ENCODE measurements at regions not wholly inside any gene's neighbourhood (a gene's known extent, or its start where the extent isn't known, plus 50 kb on each side); places are given as distances from the start of the nearest gene placed in this dataset.

GRCh38 chr2:6759689-6760088, 106.0 kb downstream of the CMPK2 start:
- H3K27me3 Mint-ChIP-seq (ENCODE audit: low read depth, poor library complexity): no peaks in the 10 kb centered on the region
- H3K36me3 Mint-ChIP-seq (ENCODE audit: low read depth): no peaks in the 10 kb centered on the region
- no peak overlapping the region for H3K27ac Mint-ChIP-seq
- no peak overlapping the region for H3K4me3 Mint-ChIP-seq
- H3K9me3 Mint-ChIP-seq: no peaks in the 10 kb centered on the region
- peaks cover 1% of the 10 kb centered on the region for H3K4me1 Mint-ChIP-seq
- DNase-seq: no peak
- TF ChIP-seq CTCF (IDR thresholded peaks at IDR 0.05): no peak

GRCh38 chr2:6760132-6760531, 105.6 kb downstream of the CMPK2 start:
- no peaks in the 10 kb centered on the region for H3K4me1 Mint-ChIP-seq
- no peaks in the 10 kb centered on the region for H3K9me3 Mint-ChIP-seq
- no peaks in the 10 kb centered on the region for H3K27me3 Mint-ChIP-seq (ENCODE audit: low read depth, poor library complexity)
- H3K4me3 Mint-ChIP-seq: no peak overlapping the region
- no peak for DNase-seq
- H3K36me3 Mint-ChIP-seq (ENCODE audit: low read depth): no peaks in the 10 kb centered on the region
- no peak for TF ChIP-seq CTCF (IDR thresholded peaks at IDR 0.05)
- H3K27ac Mint-ChIP-seq: no peak overlapping the region

GRCh38 chr2:6764968-6765723, 100.6 kb downstream of the CMPK2 start:
- Mint-ChIP-seq H3K4me3 (no peak overlapping the region), H3K4me1 (no peaks in the 10 kb centered on the region), H3K27ac (no peak overlapping the region), H3K9me3 (no peaks in the 10 kb centered on the region), H3K27me3 (ENCODE audit: low read depth, poor library complexity) (no peaks in the 10 kb centered on the region), H3K36me3 (ENCODE audit: low read depth) (no peaks in the 10 kb centered on the region)
- no peak for TF ChIP-seq CTCF (IDR thresholded peaks at IDR 0.05)
- no peak for DNase-seq

GRCh38 chr2:6769346-6769745, 96.4 kb downstream of the CMPK2 start:
- H3K4me3 Mint-ChIP-seq: no peak overlapping the region
- no peak for TF ChIP-seq CTCF (IDR thresholded peaks at IDR 0.05)
- no peak for DNase-seq
- peaks cover 27% of the 10 kb centered on the region for H3K4me1 Mint-ChIP-seq
- H3K36me3 Mint-ChIP-seq (ENCODE audit: low read depth): no peaks in the 10 kb centered on the region
- H3K9me3 Mint-ChIP-seq: no peaks in the 10 kb centered on the region
- peaks cover 9% of the 10 kb centered on the region for H3K27me3 Mint-ChIP-seq (ENCODE audit: low read depth, poor library complexity)
- H3K27ac Mint-ChIP-seq: no peak overlapping the region

GRCh38 chr2:6770006-6770405, 95.7 kb downstream of the CMPK2 start:
- Mint-ChIP-seq H3K9me3 (no peaks in the 10 kb centered on the region), H3K27ac (no peak overlapping the region), H3K4me3 (no peak overlapping the region), H3K36me3 (ENCODE audit: low read depth) (no peaks in the 10 kb centered on the region), H3K4me1 (peaks cover 27% of the 10 kb centered on the region), H3K27me3 (ENCODE audit: low read depth, poor library complexity) (peaks cover 16% of the 10 kb centered on the region)
- TF ChIP-seq CTCF (IDR thresholded peaks at IDR 0.05): no peak
- no peak for DNase-seq
